H9 (cell line): ENCODE measurements at regions not wholly inside any gene's neighbourhood (a gene's known extent, or its start where the extent isn't known, plus 50 kb on each side); places are given as distances from the start of the nearest gene placed in this dataset.

Experiments
- DNase-seq: peaks from one replicate; pipeline ENCODE4 v3.0.0-alpha.2; 2017
- H2AFZ ChIP-seq: one replicate; pipeline ENCODE4 v1.6.1; 2013; ENCODE audit warnings: mild to moderate bottlenecking, low read length, control low read depth, moderate library complexity
- H2AK5ac ChIP-seq: 2 replicates; pipeline ENCODE4 v1.6.1; 2013; ENCODE audit warnings: low read length, control low read depth, mixed read lengths; ENCODE audit not compliant: insufficient read length
- H2BK120ac ChIP-seq: one replicate; pipeline ENCODE4 v1.6.1; 2013; ENCODE audit warnings: low read depth, mild to moderate bottlenecking, low read length, control low read depth, inconsistent platforms; ENCODE audit not compliant: poor library complexity, severe bottlenecking
- H2BK12ac ChIP-seq: 2 replicates; pipeline ENCODE4 v1.6.1; 2013; ENCODE audit warnings: low read length, control low read depth, mixed read lengths, low read depth; ENCODE audit not compliant: insufficient read length
- H2BK15ac ChIP-seq: 2 replicates; pipeline ENCODE4 v1.6.1; 2013; ENCODE audit warnings: low read depth, low read length, control low read depth
- H2BK20ac ChIP-seq: one replicate; pipeline ENCODE4 v1.6.1; 2013; ENCODE audit warnings: low read depth, mild to moderate bottlenecking, low read length, control low read depth, inconsistent platforms; ENCODE audit not compliant: poor library complexity, severe bottlenecking
- H2BK5ac ChIP-seq: 2 replicates; pipeline ENCODE4 v1.6.1; 2013; ENCODE audit warnings: low read length, control low read depth, mixed read lengths; ENCODE audit not compliant: insufficient read length
- H3K14ac ChIP-seq: 2 replicates; pipeline ENCODE4 v1.6.1; 2013; ENCODE audit warnings: low read length, control low read depth; ENCODE audit not compliant: insufficient read depth
- H3K18ac ChIP-seq: 2 replicates; pipeline ENCODE4 v1.6.1; 2013; ENCODE audit warnings: low read depth, mild to moderate bottlenecking, mixed read lengths, low read length, control low read depth; ENCODE audit not compliant: insufficient read length
- H3K23ac ChIP-seq: 2 replicates; pipeline ENCODE4 v1.6.1; 2013; ENCODE audit warnings: low read length, control low read depth, mixed read lengths, low read depth; ENCODE audit not compliant: insufficient read length
- H3K23me2 ChIP-seq: 2 replicates; pipeline ENCODE4 v1.6.1; 2013; ENCODE audit warnings: low read depth, mild to moderate bottlenecking, mixed read lengths, low read length, control low read depth; ENCODE audit not compliant: insufficient read length, poor library complexity, severe bottlenecking
- H3K27ac ChIP-seq: 2 replicates; pipeline ENCODE4 v1.5.1; 2013; ENCODE audit warnings: low read length, control low read depth, mixed read lengths, low read depth; ENCODE audit not compliant: insufficient read length
- H3K27me3 ChIP-seq: 2 replicates; pipeline ENCODE4 v1.6.1; 2013; ENCODE audit warnings: low read length, control low read depth, inconsistent platforms; ENCODE audit not compliant: insufficient read depth
- H3K4ac ChIP-seq: 2 replicates; pipeline ENCODE4 v1.6.1; 2013; ENCODE audit warnings: low read depth, mild to moderate bottlenecking, control low read depth, inconsistent platforms, low read length, moderate library complexity
- H3K4me1 ChIP-seq: 2 replicates; pipeline ENCODE4 v1.6.1; 2013; ENCODE audit warnings: low read length, control low read depth, inconsistent platforms; ENCODE audit not compliant: insufficient read depth
- H3K4me2 ChIP-seq: 2 replicates; pipeline ENCODE4 v1.6.1; 2013; ENCODE audit warnings: low read length, control low read depth, mixed read lengths; ENCODE audit not compliant: insufficient read length, insufficient read depth
- H3K56ac ChIP-seq: 2 replicates; pipeline ENCODE4 v1.6.1; 2013; ENCODE audit warnings: low read depth, mild to moderate bottlenecking, mixed read lengths, low read length, control low read depth; ENCODE audit not compliant: insufficient read length
- H3K79me1 ChIP-seq: 2 replicates; pipeline ENCODE4 v1.6.1; 2013; ENCODE audit warnings: low read depth, mild to moderate bottlenecking, moderate library complexity, low read length, control low read depth, inconsistent platforms; ENCODE audit not compliant: insufficient read depth, poor library complexity, severe bottlenecking
- H3K79me2 ChIP-seq: 2 replicates; pipeline ENCODE4 v1.6.1; 2013; ENCODE audit warnings: low read length, control low read depth, inconsistent platforms; ENCODE audit not compliant: insufficient read depth
- H3K9ac ChIP-seq: 2 replicates; pipeline ENCODE4 v1.6.1; 2013; ENCODE audit warnings: low read length, control low read depth, mixed read lengths; ENCODE audit not compliant: insufficient read length; ENCODE audit errors: extremely low read depth
- H3K9me3 ChIP-seq: one replicate; pipeline ENCODE4 v1.6.1; 2013; ENCODE audit warnings: low read depth, low read length, inconsistent platforms; ENCODE audit not compliant: control insufficient read depth
- H3T11ph ChIP-seq: one replicate; pipeline ENCODE4 v1.6.1; 2013; ENCODE audit warnings: mild to moderate bottlenecking, low read length, control low read depth, inconsistent platforms
- H4K20me1 ChIP-seq: one replicate; pipeline ENCODE4 v1.6.1; 2013; ENCODE audit not compliant: control insufficient read depth, insufficient read length, insufficient read depth
- H4K5ac ChIP-seq: 2 replicates; pipeline ENCODE4 v1.6.1; 2013; ENCODE audit warnings: low read depth, mild to moderate bottlenecking, mixed read lengths, low read length, control low read depth; ENCODE audit not compliant: insufficient read length
- H4K8ac ChIP-seq: replicated peaks from 2 replicates; pipeline ENCODE4 v1.6.1; 2013; ENCODE audit warnings: low read length, control low read depth, mixed read lengths, low read depth; ENCODE audit not compliant: insufficient read length
- H4K91ac ChIP-seq: 2 replicates; pipeline ENCODE4 v1.6.1; 2013; ENCODE audit warnings: low read depth, mild to moderate bottlenecking, moderate library complexity, mixed read lengths, low read length, control low read depth; ENCODE audit not compliant: insufficient read length
- H3K27ac Mint-ChIP-seq, 3 experiments: 2 replicates in 2 of 3; 3 replicates in 1 of 3; pipeline ENCODE4 v1.8.0; 2020 to 2021; ENCODE audit warnings: mixed read lengths in 3 of 3, mild to moderate bottlenecking in 1 of 3, moderate library complexity in 1 of 3
- H3K27me3 Mint-ChIP-seq: 2 replicates; pipeline ENCODE4 v1.8.0; 2021; ENCODE audit warnings: low read depth, mild to moderate bottlenecking, moderate library complexity, mixed read lengths
- H3K36me3 Mint-ChIP-seq, 3 experiments: 2 replicates in 2 of 3; 3 replicates in 1 of 3; pipeline ENCODE4 v1.8.0; 2020 to 2021; ENCODE audit warnings: low read depth in 3 of 3, mixed read lengths in 3 of 3; ENCODE audit not compliant: insufficient read depth in 1 of 3
- H3K4me1 Mint-ChIP-seq, 2 experiments: 2 replicates each; pipeline ENCODE4 v1.8.0; 2020; ENCODE audit warnings: mixed read lengths in 2 of 2
- H3K4me3 Mint-ChIP-seq, 2 experiments: 2 replicates in 1 of 2; 3 replicates in 1 of 2; pipeline ENCODE4 v1.8.0; 2020 to 2021; ENCODE audit warnings: mild to moderate bottlenecking in 2 of 2, mixed read lengths in 2 of 2, moderate library complexity in 1 of 2
- H3K9me3 Mint-ChIP-seq, 2 experiments: 2 replicates in 1 of 2; 3 replicates in 1 of 2; pipeline ENCODE4 v1.8.0; 2020; ENCODE audit warnings: mild to moderate bottlenecking in 2 of 2, mixed read lengths in 2 of 2, moderate library complexity in 1 of 2
- CTCF ChIP-seq: fragments of 200-600 bp; sonication (generic); conservative IDR thresholded peaks from 3 replicates; pipeline ENCODE4 v1.8.0; 2021; ENCODE audit warnings: antibody characterized with exemption, mild to moderate bottlenecking
- WGBS: extraction: QIAGEN DNeasy Blood & Tissue Kit; methylation state at CpG from one replicate; pipeline ENCODE4 v1.1.7; 2013; ENCODE audit warnings: missing lambda C conversion rate, low lambda C conversion rate, mixed read lengths; ENCODE audit not compliant: insufficient read length; ENCODE audit errors: extremely low coverage; 5-methylcytosine and 5-hydroxymethylcytosine counted together

DNA sequence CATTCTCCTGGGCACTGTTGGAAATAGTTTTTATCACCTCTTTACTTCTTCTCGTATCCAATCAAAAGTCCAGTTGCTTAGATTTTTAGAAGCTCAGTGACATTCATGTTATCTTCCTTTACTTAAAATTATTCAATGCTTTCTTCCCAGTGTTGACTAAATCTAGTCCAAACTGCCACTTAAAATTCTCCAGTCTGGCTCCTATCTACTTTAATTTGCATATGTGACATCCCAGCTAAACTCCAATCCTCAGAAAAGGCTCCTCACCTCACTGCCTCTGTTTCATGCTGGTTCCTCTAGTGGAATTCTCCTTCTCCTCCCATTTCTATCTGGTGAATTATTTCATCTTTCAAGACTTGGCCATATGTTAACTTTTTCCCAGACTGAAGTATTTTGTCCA, 1238.7 kb upstream of the WWC1 start:
- no peak overlapping the region for H3K27ac ChIP-seq
- no peak overlapping the region for H4K91ac ChIP-seq
- H3K9me3 ChIP-seq: no peaks in the 10 kb centered on the region
- no peaks in the 10 kb centered on the region for H4K20me1 ChIP-seq
- no peaks in the 10 kb centered on the region for H3K27me3 Mint-ChIP-seq
- peaks cover 11 to 15% of the 10 kb centered on the region in 2 experiments; a peak in 4 of 5 replicates for H3K9me3 Mint-ChIP-seq
- no peak overlapping the region for H2BK20ac ChIP-seq
- H4K5ac ChIP-seq: no peak overlapping the region
- H2BK12ac ChIP-seq: no peak overlapping the region
- no peaks in the 10 kb centered on the region for H3K4me1 ChIP-seq
- TF ChIP-seq CTCF: no peak
- peaks cover 8 to 17% of the 10 kb centered on the region in 2 experiments for H3K4me1 Mint-ChIP-seq
- no peaks in the 10 kb centered on the region for H3K23me2 ChIP-seq
- no peak overlapping the region for H3K14ac ChIP-seq
- no CpG with 5 or more reads among the region's 1 CpG for WGBS
- H3K27ac Mint-ChIP-seq: no peak overlapping the region
- H2BK15ac ChIP-seq: no peak overlapping the region
- H3K4me2 ChIP-seq: no peak overlapping the region
- H3K27me3 ChIP-seq: no peaks in the 10 kb centered on the region
- no peak overlapping the region for H2AK5ac ChIP-seq
- no peak overlapping the region for H4K8ac ChIP-seq
- H3K18ac ChIP-seq: no peak overlapping the region
- no peak overlapping the region for H3K9ac ChIP-seq
- H2BK120ac ChIP-seq: no peak overlapping the region
- H3K36me3 Mint-ChIP-seq: peaks cover 0 to 16% (median 0%) of the 10 kb centered on the region in 3 experiments; a peak in 3 of 7 replicates
- no peak overlapping the region for H3K4ac ChIP-seq
- H2AFZ ChIP-seq: no peak overlapping the region
- H3K23ac ChIP-seq: no peak overlapping the region
- no peaks in the 10 kb centered on the region for H3K79me1 ChIP-seq
- no peak overlapping the region for H3K56ac ChIP-seq
- H2BK5ac ChIP-seq: no peak overlapping the region
- DNase-seq: no peak
- H3K4me3 Mint-ChIP-seq: no peak overlapping the region
- H3T11ph ChIP-seq: no peak overlapping the region
- no peaks in the 10 kb centered on the region for H3K79me2 ChIP-seq
